GM12878 (cell line): ENCODE measurements at regions not wholly inside any gene's neighbourhood (a gene's known extent, or its start where the extent isn't known, plus 50 kb on each side); places are given as distances from the start of the nearest gene placed in this dataset.
"Not testable (repeated sequence)": the region's sequence is repeated elsewhere in the genome, so short reads cannot be mapped to it uniquely, and the experiment has no call there.

Experiments used
- ATAC-seq: fragments of 200-7000 bp; cut with Tn5 transposase; 3 replicates; pipeline ENCODE4 v1.9.1; 2020; ENCODE audit warnings: mild to moderate bottlenecking, moderate library complexity
- BruUV-seq: library from RNA; stranded (reverse); fragments of 400-500 nt; replicated peaks from 2 replicates; lab custom pipeline; 2021; lab: Mats Ljungman, UMichigan
- CTCF ChIA-PET: fragments of 300-600 bp; sonication (Branson Sonifier 250); formaldehyde crosslinking; extraction: SDS; loops from one replicate; lab custom pipeline; 2021; ENCODE audit warnings: inconsistent platforms; lab: Yijun Ruan, JAX
- POLR2A ChIA-PET: fragments of 350-600 bp; formaldehyde crosslinking; extraction: SDS; loops from one replicate; lab custom pipeline; 2021; ENCODE audit warnings: inconsistent platforms; lab: Charles Lee
- RAD21 ChIA-PET: fragments of 300-600 bp; sonication (Branson Sonifier 250); formaldehyde crosslinking; loops from one replicate; lab custom pipeline; 2023; ENCODE audit warnings: antibody characterized with exemption; ENCODE audit not compliant: unreplicated experiment; lab: Charles Lee
- SMC1A ChIA-PET: fragments of 300-600 bp; sonication (Branson Sonifier 250); formaldehyde crosslinking; loops from one replicate; lab custom pipeline; 2023; ENCODE audit not compliant: unreplicated experiment, uncharacterized antibody; lab: Charles Lee
- DNase-seq: peaks from one replicate; pipeline ENCODE4 v3.0.0-alpha.2; 2011; ENCODE audit warnings: low read depth, low spot score
- FAIRE-seq: peaks from 3 replicates; lab custom pipeline; 2011; peaks lifted over from hg19 to GRCh38; lab: Jason Lieb, UNC
- H2AFZ ChIP-seq: 2 replicates; pipeline ENCODE4 v1.6.0; 2011; ENCODE audit warnings: low read depth, low read length, control low read depth; ENCODE audit not compliant: control insufficient read depth
- H3K27ac ChIP-seq: 2 replicates; pipeline ENCODE4 v1.5.1; 2011; ENCODE audit warnings: control low read depth; ENCODE audit not compliant: control insufficient read depth, insufficient read depth
- H3K27me3 ChIP-seq, 2 experiments: replicated peaks in 1 of 2; 2 replicates each; pipeline versions ENCODE4 v1.6.0 to v1.6.1; 2011; ENCODE audit warnings: low read length in 1 of 2; ENCODE audit not compliant: control insufficient read depth in 2 of 2, insufficient read depth in 2 of 2
- H3K36me3 ChIP-seq, 2 experiments: 2 replicates each; pipeline ENCODE4 v1.5.1; 2011; ENCODE audit warnings: low read length in 1 of 2; ENCODE audit not compliant: control insufficient read depth in 2 of 2, insufficient read depth in 2 of 2
- H3K4me1 ChIP-seq: 2 replicates; pipeline ENCODE4 v1.6.1; 2011; ENCODE audit warnings: mild to moderate bottlenecking, low read length, moderate library complexity, mixed read lengths; ENCODE audit not compliant: control insufficient read depth, insufficient read depth
- H3K4me2 ChIP-seq: 2 replicates; pipeline ENCODE4 v1.6.0; 2011; ENCODE audit warnings: control low read depth; ENCODE audit not compliant: control insufficient read depth, insufficient read depth
- H3K4me3 ChIP-seq: fragments of 200-600 bp; sonication (generic); 2 replicates; pipeline ENCODE4 v1.5.1; 2016
- H3K79me2 ChIP-seq: 2 replicates; pipeline ENCODE4 v1.6.0; 2011; ENCODE audit warnings: low read length; ENCODE audit not compliant: control insufficient read depth, insufficient read depth
- H3K9ac ChIP-seq: 2 replicates; pipeline ENCODE4 v1.8.0; 2011; ENCODE audit warnings: low read length, control low read depth, mixed read lengths; ENCODE audit not compliant: control insufficient read depth, insufficient read depth
- H3K9me3 ChIP-seq: replicated peaks from 3 replicates; pipeline ENCODE4 v1.5.1; 2011; ENCODE audit warnings: mild to moderate bottlenecking, low read length; ENCODE audit not compliant: control insufficient read depth, insufficient read depth
- H4K20me1 ChIP-seq: 2 replicates; pipeline ENCODE4 v1.6.0; 2011; ENCODE audit not compliant: control insufficient read depth, insufficient read depth
- BMI1 ChIP-seq: fragments of 450-650 bp; IDR thresholded peaks from 2 replicates; pipeline ENCODE4 v1.6.1; 2016; ENCODE audit warnings: mild to moderate bottlenecking, moderate library complexity, borderline replicate concordance
- NFIC ChIP-seq: IDR thresholded peaks from 2 replicates; pipeline ENCODE4 v1.6.1; 2012; ENCODE audit warnings: low read depth, mild to moderate bottlenecking, inconsistent platforms, low read length, moderate library complexity
- RAD51 ChIP-seq: fragments of 450-650 bp; IDR thresholded peaks from 2 replicates; pipeline ENCODE4 v1.6.1; 2016; ENCODE audit warnings: moderate library complexity, mild to moderate bottlenecking, inconsistent platforms
- TBL1XR1 ChIP-seq: IDR thresholded peaks from 2 replicates; pipeline ENCODE4 v1.6.1; 2012; ENCODE audit warnings: low read depth, low read length, improper control_type of control experiment
- WGBS: methylation state at CpG from one replicate; pipeline ENCODE4 v1.1.6; 2016; ENCODE audit warnings: low lambda C conversion rate; ENCODE audit not compliant: insufficient replicate concordance, insufficient coverage; ENCODE audit errors: missing lambda C conversion rate; 5-methylcytosine and 5-hydroxymethylcytosine counted together
- in situ Hi-C: fragments of 300-500 bp; cut with MboI; formaldehyde crosslinking; loops from 9 replicates; pipeline ENCODE4 v1.14.3; 2018; ENCODE audit warnings: mixed read lengths
- intact Hi-C: fragments of 100-400 bp; cut with micrococcal nuclease; formaldehyde crosslinking; loops from one replicate; pipeline ENCODE4 v1.14.2; 2022; ENCODE audit not compliant: unreplicated experiment
- TF ChIP-seq, protein P1 (sequence below): IDR thresholded peaks from 2 replicates; pipeline ENCODE4 v1.6.1; 2012; ENCODE audit warnings: mild to moderate bottlenecking, low read depth, low read length
- TF ChIP-seq, protein P2 (sequence below): IDR thresholded peaks from 2 replicates; pipeline ENCODE4 v1.6.1; 2012; ENCODE audit warnings: low read depth, low read length, improper control_type of control experiment
- TF ChIP-seq, protein P3 (sequence below): fragments of 450-650 bp; IDR thresholded peaks from 2 replicates; pipeline ENCODE4 v1.6.1; 2016; ENCODE audit warnings: mild to moderate bottlenecking
- TF ChIP-seq, protein P4 (sequence below): fragments of 450-650 bp; IDR thresholded peaks from 2 replicates; pipeline ENCODE4 v1.6.1; 2017; ENCODE audit warnings: low read depth, mild to moderate bottlenecking, moderate library complexity

DNA sequence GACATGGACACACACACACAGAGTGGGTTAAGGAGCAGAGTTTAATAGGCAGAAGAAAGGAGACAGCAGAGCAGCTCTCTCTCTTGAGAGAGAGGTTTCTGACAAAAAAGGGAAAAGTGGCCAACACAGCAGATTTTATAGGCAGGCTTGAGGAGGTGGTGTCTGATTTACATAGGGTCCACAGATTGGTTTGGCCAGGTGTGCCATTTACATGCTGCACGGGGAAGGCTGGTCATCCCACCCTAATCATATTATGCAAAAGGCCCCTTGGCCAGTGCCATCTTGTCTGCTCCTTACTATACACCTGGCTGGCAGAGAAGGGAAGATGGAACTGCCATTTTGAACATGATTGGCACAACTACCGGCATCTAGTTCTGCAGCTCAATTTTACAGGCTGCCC is 240.8 kb downstream of the NPR3 start (continued):
- TF ChIP-seq RAD51: no peak
- TF ChIP-seq, protein P1, sequence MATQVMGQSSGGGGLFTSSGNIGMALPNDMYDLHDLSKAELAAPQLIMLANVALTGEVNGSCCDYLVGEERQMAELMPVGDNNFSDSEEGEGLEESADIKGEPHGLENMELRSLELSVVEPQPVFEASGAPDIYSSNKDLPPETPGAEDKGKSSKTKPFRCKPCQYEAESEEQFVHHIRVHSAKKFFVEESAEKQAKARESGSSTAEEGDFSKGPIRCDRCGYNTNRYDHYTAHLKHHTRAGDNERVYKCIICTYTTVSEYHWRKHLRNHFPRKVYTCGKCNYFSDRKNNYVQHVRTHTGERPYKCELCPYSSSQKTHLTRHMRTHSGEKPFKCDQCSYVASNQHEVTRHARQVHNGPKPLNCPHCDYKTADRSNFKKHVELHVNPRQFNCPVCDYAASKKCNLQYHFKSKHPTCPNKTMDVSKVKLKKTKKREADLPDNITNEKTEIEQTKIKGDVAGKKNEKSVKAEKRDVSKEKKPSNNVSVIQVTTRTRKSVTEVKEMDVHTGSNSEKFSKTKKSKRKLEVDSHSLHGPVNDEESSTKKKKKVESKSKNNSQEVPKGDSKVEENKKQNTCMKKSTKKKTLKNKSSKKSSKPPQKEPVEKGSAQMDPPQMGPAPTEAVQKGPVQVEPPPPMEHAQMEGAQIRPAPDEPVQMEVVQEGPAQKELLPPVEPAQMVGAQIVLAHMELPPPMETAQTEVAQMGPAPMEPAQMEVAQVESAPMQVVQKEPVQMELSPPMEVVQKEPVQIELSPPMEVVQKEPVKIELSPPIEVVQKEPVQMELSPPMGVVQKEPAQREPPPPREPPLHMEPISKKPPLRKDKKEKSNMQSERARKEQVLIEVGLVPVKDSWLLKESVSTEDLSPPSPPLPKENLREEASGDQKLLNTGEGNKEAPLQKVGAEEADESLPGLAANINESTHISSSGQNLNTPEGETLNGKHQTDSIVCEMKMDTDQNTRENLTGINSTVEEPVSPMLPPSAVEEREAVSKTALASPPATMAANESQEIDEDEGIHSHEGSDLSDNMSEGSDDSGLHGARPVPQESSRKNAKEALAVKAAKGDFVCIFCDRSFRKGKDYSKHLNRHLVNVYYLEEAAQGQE: no peak
- TF ChIP-seq, all 136 proteins: peak for 0

DNA sequence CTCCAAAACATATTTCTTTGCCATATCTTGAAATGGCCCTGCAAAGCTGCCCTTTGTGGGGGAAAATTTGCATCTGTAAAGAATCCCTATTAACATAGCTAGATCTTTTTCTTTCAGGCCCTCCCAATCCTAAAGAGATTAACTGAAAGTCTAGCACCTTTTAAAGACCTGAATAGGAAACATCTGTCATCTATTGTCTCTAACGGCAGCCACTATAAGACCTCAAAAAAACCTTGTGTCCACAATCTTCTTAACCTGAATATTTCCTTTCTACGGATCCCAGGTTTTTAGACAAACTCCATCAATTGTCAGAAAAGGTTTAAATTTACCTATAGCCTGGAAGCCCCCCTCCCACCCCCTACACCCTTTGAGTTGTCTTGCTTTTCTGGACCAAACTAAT is 241.3 kb downstream of the NPR3 start:
- CTCF ChIA-PET, BruUV-seq, H3K9me3 ChIP-seq, H2AFZ ChIP-seq, intact Hi-C loops, H3K79me2 ChIP-seq, H3K27me3 ChIP-seq, SMC1A ChIA-PET, H3K9ac ChIP-seq, H3K4me1 ChIP-seq, H3K4me2 ChIP-seq, RAD21 ChIA-PET, ATAC-seq, DNase-seq, in situ Hi-C loops, H3K27ac ChIP-seq, H3K4me3 ChIP-seq, H4K20me1 ChIP-seq, FAIRE-seq, POLR2A ChIA-PET, H3K36me3 ChIP-seq: not testable (repeated sequence)
- 28% methylated on average over 2 of the region's 2 CpGs for WGBS

DNA sequence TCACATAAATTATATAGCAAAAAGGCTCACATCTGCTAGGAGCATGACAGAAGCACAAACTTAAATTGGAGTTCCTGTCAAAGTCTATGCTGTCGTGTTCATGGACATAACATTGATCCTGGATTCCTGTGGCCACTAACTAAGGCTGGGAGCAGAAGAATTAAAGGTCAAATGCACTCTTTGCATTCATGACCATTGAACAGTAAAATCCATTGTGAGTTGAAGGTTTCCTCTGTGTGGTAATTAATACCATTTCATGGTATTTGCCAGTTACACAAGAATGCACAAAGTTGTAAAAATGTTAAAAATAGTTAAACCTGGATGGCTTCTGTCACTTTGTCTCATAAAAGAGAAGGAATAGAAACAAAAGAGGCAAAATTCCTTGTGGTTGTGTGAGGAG is 242.6 kb downstream of the NPR3 start:
- DNase-seq: no peak
- H3K27me3 ChIP-seq: no peaks in the 10 kb centered on the region
- no peak overlapping the region for H3K9ac ChIP-seq
- no peak for ATAC-seq
- no peak overlapping the region for H3K4me3 ChIP-seq
- no peak overlapping the region for H3K27ac ChIP-seq
- H3K79me2 ChIP-seq: no peaks in the 10 kb centered on the region
- no peaks in the 10 kb centered on the region for H3K36me3 ChIP-seq
- ChIA-PET RAD21 (no interaction called here), SMC1A (no interaction called here), CTCF (no interaction called here), POLR2A (no interaction called here)
- H2AFZ ChIP-seq: no peak overlapping the region
- no peaks in the 10 kb centered on the region for H3K4me1 ChIP-seq
- intact Hi-C loops: no loop called here
- no peaks in the 10 kb centered on the region for H3K9me3 ChIP-seq
- in situ Hi-C loops: no loop called here
- TF ChIP-seq, protein P2, sequence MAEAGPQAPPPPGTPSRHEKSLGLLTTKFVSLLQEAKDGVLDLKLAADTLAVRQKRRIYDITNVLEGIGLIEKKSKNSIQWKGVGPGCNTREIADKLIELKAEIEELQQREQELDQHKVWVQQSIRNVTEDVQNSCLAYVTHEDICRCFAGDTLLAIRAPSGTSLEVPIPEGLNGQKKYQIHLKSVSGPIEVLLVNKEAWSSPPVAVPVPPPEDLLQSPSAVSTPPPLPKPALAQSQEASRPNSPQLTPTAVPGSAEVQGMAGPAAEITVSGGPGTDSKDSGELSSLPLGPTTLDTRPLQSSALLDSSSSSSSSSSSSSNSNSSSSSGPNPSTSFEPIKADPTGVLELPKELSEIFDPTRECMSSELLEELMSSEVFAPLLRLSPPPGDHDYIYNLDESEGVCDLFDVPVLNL: no peak
- TF ChIP-seq NFIC (no peak), BMI1 (no peak), TBL1XR1 (no peak)
- TF ChIP-seq, protein P3, sequence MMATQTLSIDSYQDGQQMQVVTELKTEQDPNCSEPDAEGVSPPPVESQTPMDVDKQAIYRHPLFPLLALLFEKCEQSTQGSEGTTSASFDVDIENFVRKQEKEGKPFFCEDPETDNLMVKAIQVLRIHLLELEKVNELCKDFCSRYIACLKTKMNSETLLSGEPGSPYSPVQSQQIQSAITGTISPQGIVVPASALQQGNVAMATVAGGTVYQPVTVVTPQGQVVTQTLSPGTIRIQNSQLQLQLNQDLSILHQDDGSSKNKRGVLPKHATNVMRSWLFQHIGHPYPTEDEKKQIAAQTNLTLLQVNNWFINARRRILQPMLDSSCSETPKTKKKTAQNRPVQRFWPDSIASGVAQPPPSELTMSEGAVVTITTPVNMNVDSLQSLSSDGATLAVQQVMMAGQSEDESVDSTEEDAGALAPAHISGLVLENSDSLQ: no peak
- TF ChIP-seq, protein P4, sequence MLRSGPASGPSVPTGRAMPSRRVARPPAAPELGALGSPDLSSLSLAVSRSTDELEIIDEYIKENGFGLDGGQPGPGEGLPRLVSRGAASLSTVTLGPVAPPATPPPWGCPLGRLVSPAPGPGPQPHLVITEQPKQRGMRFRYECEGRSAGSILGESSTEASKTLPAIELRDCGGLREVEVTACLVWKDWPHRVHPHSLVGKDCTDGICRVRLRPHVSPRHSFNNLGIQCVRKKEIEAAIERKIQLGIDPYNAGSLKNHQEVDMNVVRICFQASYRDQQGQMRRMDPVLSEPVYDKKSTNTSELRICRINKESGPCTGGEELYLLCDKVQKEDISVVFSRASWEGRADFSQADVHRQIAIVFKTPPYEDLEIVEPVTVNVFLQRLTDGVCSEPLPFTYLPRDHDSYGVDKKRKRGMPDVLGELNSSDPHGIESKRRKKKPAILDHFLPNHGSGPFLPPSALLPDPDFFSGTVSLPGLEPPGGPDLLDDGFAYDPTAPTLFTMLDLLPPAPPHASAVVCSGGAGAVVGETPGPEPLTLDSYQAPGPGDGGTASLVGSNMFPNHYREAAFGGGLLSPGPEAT: no peak
- H3K4me2 ChIP-seq: no peak overlapping the region
- H4K20me1 ChIP-seq: no peaks in the 10 kb centered on the region
- no TSS peak for BruUV-seq
- 0% methylated on average over 1 of the region's 1 CpG for WGBS
- no peak for FAIRE-seq
